ENCODE measurements at regions not wholly inside any gene's neighbourhood (a gene's known extent, or its start where the extent isn't known, plus 50 kb on each side); places are given as distances from the start of the nearest gene placed in this dataset.

- H3K4me3 ChIP-seq (ENCODE audit: low read depth, low read length): no peak overlapping the region
- TF ChIP-seq, protein P1, sequence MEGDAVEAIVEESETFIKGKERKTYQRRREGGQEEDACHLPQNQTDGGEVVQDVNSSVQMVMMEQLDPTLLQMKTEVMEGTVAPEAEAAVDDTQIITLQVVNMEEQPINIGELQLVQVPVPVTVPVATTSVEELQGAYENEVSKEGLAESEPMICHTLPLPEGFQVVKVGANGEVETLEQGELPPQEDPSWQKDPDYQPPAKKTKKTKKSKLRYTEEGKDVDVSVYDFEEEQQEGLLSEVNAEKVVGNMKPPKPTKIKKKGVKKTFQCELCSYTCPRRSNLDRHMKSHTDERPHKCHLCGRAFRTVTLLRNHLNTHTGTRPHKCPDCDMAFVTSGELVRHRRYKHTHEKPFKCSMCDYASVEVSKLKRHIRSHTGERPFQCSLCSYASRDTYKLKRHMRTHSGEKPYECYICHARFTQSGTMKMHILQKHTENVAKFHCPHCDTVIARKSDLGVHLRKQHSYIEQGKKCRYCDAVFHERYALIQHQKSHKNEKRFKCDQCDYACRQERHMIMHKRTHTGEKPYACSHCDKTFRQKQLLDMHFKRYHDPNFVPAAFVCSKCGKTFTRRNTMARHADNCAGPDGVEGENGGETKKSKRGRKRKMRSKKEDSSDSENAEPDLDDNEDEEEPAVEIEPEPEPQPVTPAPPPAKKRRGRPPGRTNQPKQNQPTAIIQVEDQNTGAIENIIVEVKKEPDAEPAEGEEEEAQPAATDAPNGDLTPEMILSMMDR (IDR thresholded peaks at IDR 0.05; ENCODE audit: low read depth, low read length): no peak
- DNase-seq (ENCODE audit: low read depth, low spot score): peak; percentile 21
- in situ Hi-C loops (cut with HindIII; ENCODE audit: low sequenced_read_pairs): no loop called here
Observed at GRCh38 chr11:13884158-13884799, 78.2 kb upstream of the SPON1 start.

- TF ChIP-seq, protein P1 (IDR thresholded peaks at IDR 0.05; ENCODE audit: low read depth, low read length): no peak
- no peak for DNase-seq (ENCODE audit: low read depth, low spot score)
- in situ Hi-C loops (cut with HindIII; ENCODE audit: low sequenced_read_pairs): no loop called here
- no peak overlapping the region for H3K4me3 ChIP-seq (ENCODE audit: low read depth, low read length)
Observed at GRCh38 chr11:13885083-13885482, 77.4 kb upstream of the SPON1 start.

DNA sequence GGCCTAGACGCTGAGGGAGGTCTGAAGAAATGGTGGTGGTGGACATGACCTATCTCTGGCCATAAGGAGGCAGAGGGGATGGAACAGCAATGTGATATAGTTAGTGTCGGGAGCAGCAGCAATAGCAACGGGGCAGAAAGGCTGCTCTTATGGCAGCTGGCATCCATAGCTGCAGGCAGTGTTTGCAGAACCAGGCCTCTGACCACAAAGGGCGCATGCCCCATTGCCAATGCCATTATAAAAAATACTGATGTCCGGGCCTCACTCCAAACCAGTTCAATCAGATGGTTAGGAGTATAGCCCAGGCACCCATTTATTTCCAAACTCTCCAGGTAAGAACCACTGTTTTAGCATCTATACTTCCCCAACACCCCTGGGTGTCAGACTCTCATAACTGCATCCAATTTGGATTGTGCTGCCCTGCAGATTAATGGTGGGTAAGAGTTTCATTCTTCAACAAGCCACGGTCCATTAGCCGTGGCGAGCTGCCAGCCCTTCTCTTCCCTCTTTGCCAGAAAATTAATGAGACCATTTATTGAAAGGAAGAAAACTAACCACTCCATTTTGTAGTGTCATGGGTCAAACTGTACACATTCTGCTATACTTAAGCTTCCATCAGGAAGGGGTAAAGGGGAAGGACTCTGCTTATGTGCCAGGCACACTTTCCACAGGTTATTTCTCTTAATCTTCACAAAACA lies 72.8 kb upstream of the SPON1 start:
- no peak for DNase-seq (ENCODE audit: low read depth, low spot score)
- no peak overlapping the region for H3K4me3 ChIP-seq (ENCODE audit: low read depth, low read length)
- in situ Hi-C loops (cut with HindIII; ENCODE audit: low sequenced_read_pairs): no loop called here
- TF ChIP-seq, protein P1 (IDR thresholded peaks at IDR 0.05; ENCODE audit: low read depth, low read length): no peak

DNA sequence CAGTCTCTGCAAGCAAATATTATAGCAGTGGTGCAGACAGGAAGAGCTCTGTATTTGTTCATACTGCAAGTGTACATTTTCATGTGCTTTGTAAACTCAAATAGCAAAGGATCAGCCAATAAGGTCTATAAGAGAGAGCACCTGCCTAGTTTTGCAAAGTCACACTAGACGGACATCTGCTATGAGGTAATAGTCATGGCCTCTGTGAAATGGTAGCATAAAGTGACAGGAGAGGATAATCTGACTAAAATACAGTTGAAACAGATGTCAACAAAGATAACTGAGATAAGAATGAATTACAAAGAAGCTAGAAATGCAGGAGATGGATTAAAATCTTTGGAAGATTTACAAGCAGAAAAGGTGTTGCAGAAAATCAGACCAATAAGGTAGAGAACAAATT lies 70.6 kb upstream of the SPON1 start:
- TF ChIP-seq, protein P1 (IDR thresholded peaks at IDR 0.05; ENCODE audit: low read depth, low read length): no peak
- no peak for DNase-seq (ENCODE audit: low read depth, low spot score)
- H3K4me3 ChIP-seq (ENCODE audit: low read depth, low read length): no peak overlapping the region
- in situ Hi-C loops (cut with HindIII; ENCODE audit: low sequenced_read_pairs): no loop called here

DNA sequence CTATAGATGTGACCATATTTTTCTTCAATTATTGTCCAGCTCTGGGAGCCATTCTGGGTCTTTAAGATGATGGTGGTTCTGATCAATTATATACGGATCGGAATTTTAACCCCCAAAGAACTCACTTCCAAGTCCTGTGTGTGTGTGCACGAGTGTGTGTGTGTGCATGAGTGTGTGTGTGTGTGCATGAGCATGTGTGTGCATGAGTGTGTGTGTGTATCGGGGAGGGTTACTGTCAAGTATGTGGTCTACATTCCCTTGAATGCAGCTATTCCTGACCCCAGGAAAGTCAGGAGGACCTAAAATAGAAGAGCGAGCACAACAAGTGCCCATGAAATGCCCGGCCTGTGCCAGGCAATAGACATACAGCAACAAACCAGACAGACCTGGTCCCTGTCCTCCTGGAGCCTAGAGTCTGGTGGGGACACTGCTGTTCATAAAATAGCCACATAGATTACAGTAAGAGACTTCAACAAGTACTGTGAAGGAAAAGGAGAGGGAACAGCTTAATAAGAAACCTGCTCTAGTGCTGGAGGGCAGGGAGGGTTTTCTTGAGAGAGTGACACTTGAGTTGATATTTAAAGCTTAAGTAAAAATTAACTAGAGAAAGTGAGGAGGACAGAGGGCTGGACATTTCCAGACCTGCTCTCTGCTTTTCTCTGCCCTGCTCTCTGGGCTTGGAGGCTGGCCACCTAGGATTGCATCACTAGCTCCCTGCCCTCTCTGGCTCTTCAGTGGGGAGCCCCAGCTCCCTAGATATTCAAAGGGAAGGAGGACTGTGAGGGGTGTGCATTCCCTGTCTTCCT lies 66.1 kb upstream of the SPON1 start:
- no peak overlapping the region for H3K4me3 ChIP-seq (ENCODE audit: low read depth, low read length)
- in situ Hi-C loops (cut with HindIII; ENCODE audit: low sequenced_read_pairs): no loop called here
- TF ChIP-seq, protein P1 (IDR thresholded peaks at IDR 0.05; ENCODE audit: low read depth, low read length): no peak
- DNase-seq (ENCODE audit: low read depth, low spot score): no peak

- TF ChIP-seq, protein P1 (IDR thresholded peaks at IDR 0.05; ENCODE audit: low read depth, low read length): no peak
- no peak for DNase-seq (ENCODE audit: low read depth, low spot score)
- in situ Hi-C loops (cut with HindIII; ENCODE audit: low sequenced_read_pairs): no loop called here
- no peak overlapping the region for H3K4me3 ChIP-seq (ENCODE audit: low read depth, low read length)
Observed at GRCh38 chr11:13896981-13897353, 65.6 kb upstream of the SPON1 start.

All from astrocyte of the spinal cord (primary cell).